ENCODE measurements at regions not wholly inside any gene's neighbourhood (a gene's known extent, or its start where the extent isn't known, plus 50 kb on each side); places are given as distances from the start of the nearest gene placed in this dataset.

- DNase-seq (ENCODE audit: low spot score, unreplicated experiment) = no peak
- no peaks in the 10 kb centered on the region for H3K36me3 Mint-ChIP-seq (ENCODE audit: insufficient read depth)
- no peak overlapping the region for H3K4me3 Mint-ChIP-seq (ENCODE audit: low read depth)
- no peaks in the 10 kb centered on the region for H3K27me3 Mint-ChIP-seq
- TF ChIP-seq CTCF (IDR thresholded peaks at IDR 0.05; ENCODE audit: unreplicated experiment) = no peak
- H3K27ac Mint-ChIP-seq = no peak overlapping the region
- no peaks in the 10 kb centered on the region for H3K9me3 Mint-ChIP-seq (ENCODE audit: low read depth)
- no peaks in the 10 kb centered on the region for H3K4me1 Mint-ChIP-seq (ENCODE audit: low read depth)
Observed at GRCh38 chr10:28113202-28113601, 114.3 kb upstream of the ODAD2 start.

- H3K4me3 Mint-ChIP-seq (ENCODE audit: low read depth) = no peak overlapping the region
- no peaks in the 10 kb centered on the region for H3K36me3 Mint-ChIP-seq (ENCODE audit: insufficient read depth)
- no peaks in the 10 kb centered on the region for H3K4me1 Mint-ChIP-seq (ENCODE audit: low read depth)
- no peaks in the 10 kb centered on the region for H3K9me3 Mint-ChIP-seq (ENCODE audit: low read depth)
- no peak for DNase-seq (ENCODE audit: low spot score, unreplicated experiment)
- H3K27me3 Mint-ChIP-seq = no peaks in the 10 kb centered on the region
- no peak for TF ChIP-seq CTCF (IDR thresholded peaks at IDR 0.05; ENCODE audit: unreplicated experiment)
- H3K27ac Mint-ChIP-seq = no peak overlapping the region
Observed at GRCh38 chr10:28111712-28112111, 112.8 kb upstream of the ODAD2 start.

GRCh38 chr10:28105561-28105960 lies 106.7 kb upstream of the ODAD2 start:
- DNase-seq (ENCODE audit: low spot score, unreplicated experiment) = no peak
- peaks cover 2% of the 10 kb centered on the region for H3K36me3 Mint-ChIP-seq (ENCODE audit: insufficient read depth)
- H3K27me3 Mint-ChIP-seq = no peaks in the 10 kb centered on the region
- H3K27ac Mint-ChIP-seq = no peak overlapping the region
- H3K4me1 Mint-ChIP-seq (ENCODE audit: low read depth) = no peaks in the 10 kb centered on the region
- H3K9me3 Mint-ChIP-seq (ENCODE audit: low read depth) = peaks cover 3% of the 10 kb centered on the region
- no peak for TF ChIP-seq CTCF (IDR thresholded peaks at IDR 0.05; ENCODE audit: unreplicated experiment)
- H3K4me3 Mint-ChIP-seq (ENCODE audit: low read depth) = no peak overlapping the region

- peak; percentile 21 for TF ChIP-seq CTCF (IDR thresholded peaks at IDR 0.05; ENCODE audit: unreplicated experiment)
- H3K4me1 Mint-ChIP-seq (ENCODE audit: low read depth) = no peaks in the 10 kb centered on the region
- H3K4me3 Mint-ChIP-seq (ENCODE audit: low read depth) = no peak overlapping the region
Observed at GRCh38 chr10:28097633-28098032, 98.8 kb upstream of the ODAD2 start.

GRCh38 chr10:28095791-28096378 lies 97.0 kb upstream of the ODAD2 start:
- Mint-ChIP-seq H3K36me3 (ENCODE audit: insufficient read depth) (no peaks in the 10 kb centered on the region), H3K9me3 (ENCODE audit: low read depth) (no peaks in the 10 kb centered on the region), H3K4me3 (ENCODE audit: low read depth) (no peak overlapping the region), H3K27ac (no peak overlapping the region), H3K27me3 (no peaks in the 10 kb centered on the region), H3K4me1 (ENCODE audit: low read depth) (no peaks in the 10 kb centered on the region)
- DNase-seq (ENCODE audit: low spot score, unreplicated experiment) = no peak
- TF ChIP-seq CTCF (IDR thresholded peaks at IDR 0.05; ENCODE audit: unreplicated experiment) = no peak

More at GRCh38 chr10:28097633-28098032, 98.8 kb upstream of the ODAD2 start:
- H3K27ac Mint-ChIP-seq = no peak overlapping the region
- no peaks in the 10 kb centered on the region for H3K9me3 Mint-ChIP-seq (ENCODE audit: low read depth)
- no peaks in the 10 kb centered on the region for H3K27me3 Mint-ChIP-seq
- H3K36me3 Mint-ChIP-seq (ENCODE audit: insufficient read depth) = no peaks in the 10 kb centered on the region
- no peak for DNase-seq (ENCODE audit: low spot score, unreplicated experiment)

Measured in progenitor cell of endocrine pancreas (in vitro differentiated cells).